ENCODE measurements at regions not wholly inside any gene's neighbourhood (a gene's known extent, or its start where the extent isn't known, plus 50 kb on each side); places are given as distances from the start of the nearest gene placed in this dataset. TPM values are rescaled to one million over a fixed set of nuclear protein-coding genes. Genes with fewer than 3 reads are reported as not detected.

DNA sequence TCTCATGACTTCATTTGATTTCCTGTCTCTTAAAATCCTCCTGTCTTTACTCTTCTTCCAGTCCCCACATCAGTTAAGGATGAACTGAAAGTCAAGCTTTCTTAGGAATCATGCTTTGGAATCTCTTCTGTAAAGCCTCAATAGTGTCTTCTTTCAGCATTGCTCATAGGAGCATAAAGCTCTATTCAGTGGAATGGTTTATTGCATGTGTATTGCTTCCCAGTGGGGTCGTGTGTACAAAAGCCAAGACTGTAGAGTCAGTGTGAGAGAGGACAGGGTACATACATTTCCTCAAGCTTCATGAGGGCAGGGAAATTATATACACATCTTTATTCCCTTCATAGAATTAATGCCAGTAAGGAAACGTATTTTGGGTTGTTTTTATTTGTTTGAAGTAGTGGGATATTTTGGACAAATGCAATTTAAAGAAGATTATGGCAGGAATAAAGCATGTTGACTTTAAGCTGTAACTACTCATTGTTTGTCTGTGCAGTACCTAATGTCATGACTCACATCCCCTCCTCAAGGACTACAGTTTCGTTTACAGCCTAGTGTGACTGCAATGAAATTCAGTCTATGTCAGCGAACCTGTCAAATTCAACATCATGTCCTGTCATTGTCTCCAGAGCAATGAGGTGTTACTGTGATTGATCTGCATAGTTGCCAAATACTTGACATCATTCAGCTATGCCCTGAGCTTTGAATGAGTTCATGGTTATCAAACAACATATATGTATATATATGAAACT lies 2164.2 kb downstream of the NCAM2 start:
- peaks cover 33% of the 10 kb centered on the region for H3K9me3 Mint-ChIP-seq
- TF ChIP-seq CTCF (IDR thresholded peaks at IDR 0.05): no peak
- DNase-seq: no peak
- H3K36me3 Mint-ChIP-seq (ENCODE audit: low read depth): no peaks in the 10 kb centered on the region
- no peaks in the 10 kb centered on the region for H3K4me1 Mint-ChIP-seq (ENCODE audit: low read depth)
- no peak overlapping the region for H3K27ac Mint-ChIP-seq
- no peak overlapping the region for H3K4me3 Mint-ChIP-seq
- no peaks in the 10 kb centered on the region for H3K27me3 Mint-ChIP-seq (ENCODE audit: insufficient read depth)

Small RNA genes in the stretch of these regions (microRNA-seq; reads per million reads assigned to microRNA genes)
- not detected for gene MIR6130
